ENCODE measurements at regions not wholly inside any gene's neighbourhood (a gene's known extent, or its start where the extent isn't known, plus 50 kb on each side); places are given as distances from the start of the nearest gene placed in this dataset.
"Not testable (repeated sequence)": the region's sequence is repeated elsewhere in the genome, so short reads cannot be mapped to it uniquely, and the experiment has no call there.

- DNase-seq (ENCODE audit: low read depth in 3 of 3): not testable (repeated sequence)
These were observed 56.9 kb upstream of the NBPF20 start for GRCh38 chr1:145482214-145482860.

- DNase-seq (ENCODE audit: low read depth in 3 of 3): not testable (repeated sequence)
These were observed 50.6 kb upstream of the NBPF20 start for GRCh38 chr1:145475962-145476361.

GRCh38 chr1:145475369-145475915, 50.0 kb upstream of the NBPF20 start:
- DNase-seq (ENCODE audit: low read depth in 3 of 3): peak in 1 of 3 donors; percentile 39
